ENCODE measurements at regions not wholly inside any gene's neighbourhood (a gene's known extent, or its start where the extent isn't known, plus 50 kb on each side); places are given as distances from the start of the nearest gene placed in this dataset.

- H2AFZ ChIP-seq (ENCODE audit: low read length), result no peak overlapping the region
- no peak for TF ChIP-seq EZH2 (IDR thresholded peaks at IDR 0.05; ENCODE audit: borderline replicate concordance, low read length)
- no peak for TF ChIP-seq CTCF (IDR thresholded peaks at IDR 0.05; ENCODE audit: low read length)
- H3K27me3 ChIP-seq (ENCODE audit: insufficient read depth, low read length), result no peaks in the 10 kb centered on the region
- no peak overlapping the region for H3K4me2 ChIP-seq (ENCODE audit: low read length)
- H3F3A ChIP-seq (ENCODE audit: insufficient read depth, low read length), result no peaks in the 10 kb centered on the region
- no peaks in the 10 kb centered on the region for H3K36me3 ChIP-seq (ENCODE audit: insufficient read depth, low read length)
- no peak overlapping the region for H3K27ac ChIP-seq (ENCODE audit: low read depth, low read length, poor library complexity, severe bottlenecking)
- H3K9ac ChIP-seq (ENCODE audit: low read length), result no peak overlapping the region
- H3K4me3 ChIP-seq (ENCODE audit: low read depth, low read length, poor library complexity, severe bottlenecking), result no peak overlapping the region
- H3K4me1 ChIP-seq (ENCODE audit: insufficient read depth, low read length, severe bottlenecking), result no peaks in the 10 kb centered on the region
- H3K9me3 ChIP-seq (ENCODE audit: low read length), result no peaks in the 10 kb centered on the region
- no peaks in the 10 kb centered on the region for H3K9me2 ChIP-seq (ENCODE audit: low read depth, low read length)
- H4K20me1 ChIP-seq (ENCODE audit: insufficient read depth, low read length), result no peaks in the 10 kb centered on the region
- H3K79me2 ChIP-seq (ENCODE audit: insufficient read depth, low read length), result no peaks in the 10 kb centered on the region
Observed at GRCh38 chr7:31258391-31258790, 82.1 kb downstream of the NEUROD6 start.

GRCh38 chr7:31256506-31256905, 84.0 kb downstream of the NEUROD6 start:
- Histone ChIP-seq H3K9me2 (ENCODE audit: low read depth, low read length) (no peaks in the 10 kb centered on the region), H3K4me1 (ENCODE audit: insufficient read depth, low read length, severe bottlenecking) (no peaks in the 10 kb centered on the region), H4K20me1 (ENCODE audit: insufficient read depth, low read length) (no peaks in the 10 kb centered on the region), H3K4me2 (ENCODE audit: low read length) (no peak overlapping the region), H3K27ac (ENCODE audit: low read depth, low read length, poor library complexity, severe bottlenecking) (no peak overlapping the region), H3K9ac (ENCODE audit: low read length) (no peak overlapping the region), H3K79me2 (ENCODE audit: insufficient read depth, low read length) (no peaks in the 10 kb centered on the region), H3K36me3 (ENCODE audit: insufficient read depth, low read length) (no peaks in the 10 kb centered on the region), H2AFZ (ENCODE audit: low read length) (no peak overlapping the region), H3K9me3 (ENCODE audit: low read length) (no peaks in the 10 kb centered on the region), H3K4me3 (ENCODE audit: low read depth, low read length, poor library complexity, severe bottlenecking) (no peak overlapping the region), H3K27me3 (ENCODE audit: insufficient read depth, low read length) (no peaks in the 10 kb centered on the region), H3F3A (ENCODE audit: insufficient read depth, low read length) (no peaks in the 10 kb centered on the region)
- TF ChIP-seq EZH2 (IDR thresholded peaks at IDR 0.05; ENCODE audit: borderline replicate concordance, low read length) (no peak), CTCF (IDR thresholded peaks at IDR 0.05; ENCODE audit: low read length) (no peak)

- no peaks in the 10 kb centered on the region for H4K20me1 ChIP-seq (ENCODE audit: insufficient read depth, low read length)
- H3K4me1 ChIP-seq (ENCODE audit: insufficient read depth, low read length, severe bottlenecking), result no peaks in the 10 kb centered on the region
- H3F3A ChIP-seq (ENCODE audit: insufficient read depth, low read length), result no peaks in the 10 kb centered on the region
- H3K36me3 ChIP-seq (ENCODE audit: insufficient read depth, low read length), result no peaks in the 10 kb centered on the region
- no peaks in the 10 kb centered on the region for H3K9me3 ChIP-seq (ENCODE audit: low read length)
- no peak overlapping the region for H3K9ac ChIP-seq (ENCODE audit: low read length)
- TF ChIP-seq EZH2 (IDR thresholded peaks at IDR 0.05; ENCODE audit: borderline replicate concordance, low read length) (no peak), CTCF (IDR thresholded peaks at IDR 0.05; ENCODE audit: low read length) (no peak)
- no peak overlapping the region for H3K4me3 ChIP-seq (ENCODE audit: low read depth, low read length, poor library complexity, severe bottlenecking)
- no peak overlapping the region for H2AFZ ChIP-seq (ENCODE audit: low read length)
- H3K27ac ChIP-seq (ENCODE audit: low read depth, low read length, poor library complexity, severe bottlenecking), result no peak overlapping the region
- no peaks in the 10 kb centered on the region for H3K79me2 ChIP-seq (ENCODE audit: insufficient read depth, low read length)
- H3K4me2 ChIP-seq (ENCODE audit: low read length), result no peak overlapping the region
- no peaks in the 10 kb centered on the region for H3K9me2 ChIP-seq (ENCODE audit: low read depth, low read length)
- no peaks in the 10 kb centered on the region for H3K27me3 ChIP-seq (ENCODE audit: insufficient read depth, low read length)
Observed at GRCh38 chr7:31254926-31255325, 85.6 kb downstream of the NEUROD6 start.
